HUES6 (cell line): ENCODE measurements at regions not wholly inside any gene's neighbourhood (a gene's known extent, or its start where the extent isn't known, plus 50 kb on each side); places are given as distances from the start of the nearest gene placed in this dataset.

ENCODE experiments used
- H3K27ac ChIP-seq: 2 replicates; pipeline ENCODE4 v1.7.0; 2013; ENCODE audit warnings: low read depth, mild to moderate bottlenecking, low read length, inconsistent platforms
- H3K27me3 ChIP-seq: 2 replicates; pipeline ENCODE4 v1.6.1; 2013; ENCODE audit warnings: low read length; ENCODE audit not compliant: control insufficient read depth, insufficient read depth
- H3K36me3 ChIP-seq: 2 replicates; pipeline ENCODE4 v1.6.1; 2013; ENCODE audit warnings: low read length; ENCODE audit not compliant: control insufficient read depth, insufficient read depth
- H3K4me1 ChIP-seq: 2 replicates; pipeline ENCODE4 v1.6.1; 2013; ENCODE audit warnings: low read length; ENCODE audit not compliant: control insufficient read depth, insufficient read depth
- H3K4me3 ChIP-seq: 2 replicates; pipeline ENCODE4 v1.5.1; 2013; ENCODE audit warnings: low read depth, low read length
- H3K9ac ChIP-seq: one replicate; pipeline ENCODE4 v1.6.1; 2013; ENCODE audit warnings: mild to moderate bottlenecking, low read length
- H3K9me3 ChIP-seq: 2 replicates; pipeline ENCODE4 v1.6.1; 2013; ENCODE audit warnings: low read depth, low read length; ENCODE audit not compliant: control insufficient read depth, insufficient read depth

- no peak overlapping the region for H3K9ac ChIP-seq
- H3K9me3 ChIP-seq = no peaks in the 10 kb centered on the region
- no peak overlapping the region for H3K4me3 ChIP-seq
- no peak overlapping the region for H3K27ac ChIP-seq
- H3K36me3 ChIP-seq = no peaks in the 10 kb centered on the region
- H3K27me3 ChIP-seq = no peaks in the 10 kb centered on the region
- H3K4me1 ChIP-seq = peaks cover 12% of the 10 kb centered on the region
Observed at GRCh38 chr2:41726364-41726763, 321.5 kb upstream of the PKDCC start.

GRCh38 chr2:41727152-41727551 lies 320.7 kb upstream of the PKDCC start:
- no peak overlapping the region for H3K9ac ChIP-seq
- H3K27ac ChIP-seq = no peak overlapping the region
- no peaks in the 10 kb centered on the region for H3K36me3 ChIP-seq
- no peaks in the 10 kb centered on the region for H3K27me3 ChIP-seq
- no peak overlapping the region for H3K4me3 ChIP-seq
- no peaks in the 10 kb centered on the region for H3K9me3 ChIP-seq
- H3K4me1 ChIP-seq = peaks cover 12% of the 10 kb centered on the region

- Histone ChIP-seq H3K9ac (no peak overlapping the region), H3K27ac (no peak overlapping the region), H3K9me3 (no peaks in the 10 kb centered on the region), H3K4me3 (no peak overlapping the region), H3K36me3 (no peaks in the 10 kb centered on the region), H3K27me3 (no peaks in the 10 kb centered on the region), H3K4me1 (peaks cover 11% of the 10 kb centered on the region)
Observed at GRCh38 chr2:41727711-41728110, 320.1 kb upstream of the PKDCC start.

- no peaks in the 10 kb centered on the region for H3K36me3 ChIP-seq
- no peak overlapping the region for H3K27ac ChIP-seq
- H3K27me3 ChIP-seq = no peaks in the 10 kb centered on the region
- no peak overlapping the region for H3K4me3 ChIP-seq
- no peaks in the 10 kb centered on the region for H3K4me1 ChIP-seq
- no peaks in the 10 kb centered on the region for H3K9me3 ChIP-seq
- H3K9ac ChIP-seq = no peak overlapping the region
Observed at GRCh38 chr2:41728788-41729338, 319.0 kb upstream of the PKDCC start.

- Histone ChIP-seq H3K36me3 (no peaks in the 10 kb centered on the region), H3K4me3 (no peak overlapping the region), H3K9me3 (no peaks in the 10 kb centered on the region), H3K27ac (no peak overlapping the region), H3K9ac (no peak overlapping the region), H3K27me3 (no peaks in the 10 kb centered on the region), H3K4me1 (no peaks in the 10 kb centered on the region)
Observed at GRCh38 chr2:41729800-41730364, 317.9 kb upstream of the PKDCC start.

- Histone ChIP-seq H3K9ac (no peak overlapping the region), H3K9me3 (no peaks in the 10 kb centered on the region), H3K27ac (no peak overlapping the region; the same call in 1 of the 2 replicates), H3K4me1 (peaks cover 9% of the 10 kb centered on the region), H3K27me3 (no peaks in the 10 kb centered on the region), H3K4me3 (no peak overlapping the region), H3K36me3 (no peaks in the 10 kb centered on the region)
Observed at GRCh38 chr2:41735006-41735405, 312.8 kb upstream of the PKDCC start.

- Histone ChIP-seq H3K9ac (no peak overlapping the region), H3K27me3 (no peaks in the 10 kb centered on the region), H3K36me3 (no peaks in the 10 kb centered on the region), H3K27ac (no peak overlapping the region; the same call in 1 of the 2 replicates), H3K4me3 (no peak overlapping the region), H3K9me3 (no peaks in the 10 kb centered on the region), H3K4me1 (peaks cover 9% of the 10 kb centered on the region)
Observed at GRCh38 chr2:41735476-41735875, 312.3 kb upstream of the PKDCC start.

GRCh38 chr2:41736105-41736567 lies 311.7 kb upstream of the PKDCC start:
- Histone ChIP-seq H3K27me3 (no peaks in the 10 kb centered on the region), H3K4me3 (no peak overlapping the region), H3K4me1 (peaks cover 9% of the 10 kb centered on the region), H3K9ac (no peak overlapping the region), H3K27ac (no peak overlapping the region), H3K9me3 (no peaks in the 10 kb centered on the region), H3K36me3 (no peaks in the 10 kb centered on the region)

- Histone ChIP-seq H3K9ac (no peak overlapping the region), H3K27ac (no peak overlapping the region), H3K27me3 (no peaks in the 10 kb centered on the region), H3K9me3 (no peaks in the 10 kb centered on the region), H3K36me3 (no peaks in the 10 kb centered on the region), H3K4me3 (no peak overlapping the region), H3K4me1 (peaks cover 9% of the 10 kb centered on the region)
Observed at GRCh38 chr2:41736586-41736985, 311.2 kb upstream of the PKDCC start.

GRCh38 chr2:41737888-41738287 lies 309.9 kb upstream of the PKDCC start:
- Histone ChIP-seq H3K36me3 (no peaks in the 10 kb centered on the region), H3K4me3 (no peak overlapping the region), H3K27ac (no peak overlapping the region), H3K9ac (no peak overlapping the region), H3K9me3 (no peaks in the 10 kb centered on the region), H3K27me3 (no peaks in the 10 kb centered on the region), H3K4me1 (peaks cover 9% of the 10 kb centered on the region)

GRCh38 chr2:41741951-41742595 lies 305.7 kb upstream of the PKDCC start:
- Histone ChIP-seq H3K4me1 (no peaks in the 10 kb centered on the region), H3K27me3 (no peaks in the 10 kb centered on the region), H3K36me3 (no peaks in the 10 kb centered on the region), H3K9ac (no peak overlapping the region), H3K9me3 (no peaks in the 10 kb centered on the region), H3K4me3 (no peak overlapping the region), H3K27ac (no peak overlapping the region)
